BLaER1 treated with 17β-estradiol and CSF1 and Interleukin-3, amounts not matched to agents 10 nM and 100 nM (cell line): ENCODE measurements at regions not wholly inside any gene's neighbourhood (a gene's known extent, or its start where the extent isn't known, plus 50 kb on each side); places are given as distances from the start of the nearest gene placed in this dataset.
"Not testable (repeated sequence)": the region's sequence is repeated elsewhere in the genome, so short reads cannot be mapped to it uniquely, and the experiment has no call there.

Experiments
- H3K27ac ChIP-seq, 11 experiments: shearing (Covaris generic); formaldehyde crosslinking; 2 replicates each; pipeline ENCODE4 v1.8.1; 2022
- H3K27me3 ChIP-seq, 11 experiments: shearing (Covaris generic); formaldehyde crosslinking; 2 replicates each; pipeline ENCODE4 v1.8.1; 2022
- H3K36me3 ChIP-seq, 11 experiments: shearing (Covaris generic); formaldehyde crosslinking; 2 replicates each; pipeline ENCODE4 v1.8.1; 2022
- H3K4me1 ChIP-seq, 10 experiments: shearing (Covaris generic); formaldehyde crosslinking; 2 replicates each; pipeline ENCODE4 v1.8.1; 2022
- H3K4me2 ChIP-seq, 11 experiments: shearing (Covaris generic); formaldehyde crosslinking; 2 replicates each; pipeline ENCODE4 v1.8.1; 2022
- H3K4me3 ChIP-seq, 10 experiments: shearing (Covaris generic); formaldehyde crosslinking; 2 replicates each; pipeline ENCODE4 v1.8.1; 2022
- H3K9ac ChIP-seq, 11 experiments: shearing (Covaris generic); formaldehyde crosslinking; 2 replicates each; pipeline ENCODE4 v1.8.1; 2022
- H3K9me3 ChIP-seq, 11 experiments: shearing (Covaris generic); formaldehyde crosslinking; replicated peaks in 1 of 11; 2 replicates each; pipeline ENCODE4 v1.8.1; 2022
- H4K20me1 ChIP-seq, 11 experiments: shearing (Covaris generic); formaldehyde crosslinking; 2 replicates each; pipeline ENCODE4 v1.8.1; 2022
- Cebpa-rat ChIP-seq, 11 experiments: shearing (Covaris generic); IDR thresholded peaks; 2 replicates each; pipeline ENCODE4 v1.8.1; 2022

DNA sequence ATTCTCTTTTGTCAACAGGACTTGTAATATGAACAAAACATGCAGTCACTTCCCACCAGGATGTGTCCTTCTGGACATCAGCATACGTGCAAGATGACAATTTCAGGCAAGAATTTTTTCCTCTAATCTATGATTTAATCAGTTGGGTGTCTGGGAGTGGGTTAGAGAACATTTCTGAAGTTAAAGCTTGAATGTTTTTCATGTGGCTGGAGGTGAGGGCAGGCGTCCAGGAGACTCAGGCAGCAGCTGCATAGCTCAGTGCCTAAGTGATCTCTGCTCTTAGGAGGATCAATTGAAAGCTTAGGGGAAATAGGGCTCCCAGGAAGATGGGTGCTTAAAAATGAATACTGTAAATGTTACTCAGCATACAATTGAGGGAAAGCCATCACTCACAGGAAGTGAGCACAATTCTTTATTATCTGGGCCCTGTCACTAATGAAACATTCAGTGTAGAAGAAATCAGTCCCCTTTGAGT lies 457.6 kb upstream of the KLF6 start:
- Histone ChIP-seq H4K20me1 (no peaks in the 10 kb centered on the region), H3K27ac (peak overlapping the region in 1 of 11 experiments; percentile 59; a peak in 1 of 22 replicates), H3K27me3 (no peaks in the 10 kb centered on the region), H3K4me2 (peak overlapping the region in 4 of 11 experiments; percentile 22 to 87 (median 58); a peak in 7 of 22 replicates), H3K4me3 (no peak overlapping the region), H3K4me1 (peaks cover 13 to 53% (median 23%) of the 10 kb centered on the region in 10 experiments; a peak in 18 of 20 replicates), H3K36me3 (no peaks in the 10 kb centered on the region), H3K9me3 (peaks cover 0 to 7% (median 0%) of the 10 kb centered on the region in 11 experiments; a peak in 1 of 22 replicates), H3K9ac (no peak overlapping the region)
- no peak for TF ChIP-seq Cebpa-rat (IDR thresholded peaks at IDR 0.05)

DNA sequence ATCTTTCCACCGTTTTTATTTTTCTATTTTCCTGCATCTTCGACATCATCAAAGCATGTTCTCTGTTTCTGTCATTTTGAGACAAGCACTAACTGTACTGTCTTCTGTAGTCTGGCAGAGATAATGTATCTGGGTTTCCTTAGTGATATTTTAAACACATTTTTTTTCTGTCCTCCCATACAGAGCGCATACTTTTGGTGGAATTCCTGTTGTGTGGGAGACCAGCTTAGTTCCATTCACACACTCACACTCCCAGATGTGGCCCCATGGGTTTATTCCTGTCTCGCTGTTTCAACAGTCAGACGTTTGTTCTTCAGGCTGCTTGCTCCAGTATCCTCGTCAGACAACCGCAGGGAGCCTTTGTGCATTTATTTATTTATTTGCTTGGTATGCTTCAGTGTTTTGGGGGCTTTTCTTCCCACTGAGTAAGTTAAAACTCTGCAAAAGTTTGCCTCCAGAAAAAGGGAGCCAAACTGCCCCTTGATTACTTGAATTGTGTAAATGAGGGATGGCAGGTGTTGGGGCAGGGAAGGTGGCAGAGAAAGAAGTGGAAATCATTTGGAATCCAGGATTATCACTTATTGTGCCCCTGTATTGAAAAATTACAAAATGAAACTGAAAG lies 456.8 kb upstream of the KLF6 start:
- no peak overlapping the region for H3K9ac ChIP-seq

DNA sequence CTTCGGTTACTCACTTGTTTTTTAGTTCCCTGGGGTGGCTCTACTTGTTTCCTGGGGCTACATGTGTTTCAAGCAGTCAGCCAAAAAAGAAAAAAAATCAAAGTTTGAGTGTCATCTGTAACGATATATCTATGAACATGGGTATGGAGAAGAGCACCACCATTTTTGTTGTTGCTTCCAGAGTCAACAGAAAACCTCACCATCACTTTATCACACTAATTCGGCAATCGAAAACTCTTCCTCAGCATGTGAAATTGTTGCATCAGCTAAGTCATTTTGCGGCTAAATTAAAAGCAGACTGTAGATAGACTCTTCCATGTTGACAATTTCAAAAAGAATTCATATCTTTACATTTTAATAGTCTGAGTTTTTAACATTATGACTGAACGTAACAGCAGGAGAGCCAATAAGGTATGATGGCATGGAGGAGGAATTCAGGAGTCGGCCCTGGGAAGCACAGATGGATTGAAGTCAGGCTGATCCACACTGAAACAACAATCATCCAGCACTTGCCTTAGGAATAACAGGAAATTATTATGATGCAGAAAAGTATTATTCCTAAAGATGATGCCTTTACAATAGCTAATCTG lies 455.7 kb upstream of the KLF6 start:
- H3K4me1 ChIP-seq = peaks cover 0 to 34% (median 7%) of the 10 kb centered on the region in 10 experiments; a peak in 10 of 20 replicates
- H3K9me3 ChIP-seq = peaks cover 0 to 17% (median 6%) of the 10 kb centered on the region in 11 experiments; a peak in 13 of 22 replicates
- no peaks in the 10 kb centered on the region for H4K20me1 ChIP-seq
- no peak overlapping the region for H3K27ac ChIP-seq
- TF ChIP-seq Cebpa-rat (IDR thresholded peaks at IDR 0.05) = no peak
- H3K4me2 ChIP-seq = no peak overlapping the region
- H3K4me3 ChIP-seq = no peak overlapping the region
- no peaks in the 10 kb centered on the region for H3K27me3 ChIP-seq
- H3K9ac ChIP-seq = no peak overlapping the region
- H3K36me3 ChIP-seq = no peaks in the 10 kb centered on the region

More for the DNA sequence above, 456.8 kb upstream of the KLF6 start:
- no peak for TF ChIP-seq Cebpa-rat (IDR thresholded peaks at IDR 0.05)
- H3K4me2 ChIP-seq = peak overlapping the region in 1 of 11 experiments; percentile 87; a peak in 1 of 22 replicates
- H3K27me3 ChIP-seq = no peaks in the 10 kb centered on the region
- H3K4me3 ChIP-seq = no peak overlapping the region
- H4K20me1 ChIP-seq = no peaks in the 10 kb centered on the region
- peaks cover 7 to 46% (median 16%) of the 10 kb centered on the region in 10 experiments; a peak in 18 of 20 replicates for H3K4me1 ChIP-seq
- H3K27ac ChIP-seq = no peak overlapping the region
- peaks cover 0 to 13% (median 3%) of the 10 kb centered on the region in 11 experiments; a peak in 13 of 22 replicates for H3K9me3 ChIP-seq
- no peaks in the 10 kb centered on the region for H3K36me3 ChIP-seq

DNA sequence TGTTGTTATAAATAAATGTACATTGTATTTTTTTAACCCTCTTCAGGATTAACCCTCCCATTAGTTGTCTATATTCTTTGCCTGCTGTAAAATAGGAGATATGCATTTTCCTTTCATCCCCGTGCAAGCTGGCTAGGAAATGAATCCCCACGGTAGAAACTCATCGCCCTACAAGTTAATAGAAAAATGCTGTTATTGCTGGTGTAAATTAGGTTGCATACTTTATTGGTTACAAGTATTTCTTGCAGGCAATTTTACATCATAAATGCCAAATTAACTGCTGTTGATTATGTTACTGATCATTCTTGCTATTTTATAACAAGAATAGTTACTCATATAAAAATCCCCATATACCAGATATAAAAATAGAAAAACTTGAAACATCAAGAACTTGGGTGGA lies 454.2 kb upstream of the KLF6 start:
- Histone ChIP-seq H3K27ac (no peak overlapping the region), H3K4me2 (no peak overlapping the region), H3K4me1 (peaks cover 0 to 23% (median 6%) of the 10 kb centered on the region in 10 experiments; a peak in 10 of 20 replicates), H3K9me3 (peaks cover 0 to 17% (median 6%) of the 10 kb centered on the region in 11 experiments; a peak in 13 of 22 replicates), H3K4me3 (no peak overlapping the region), H3K36me3 (no peaks in the 10 kb centered on the region), H3K27me3 (no peaks in the 10 kb centered on the region), H4K20me1 (no peaks in the 10 kb centered on the region), H3K9ac (no peak overlapping the region)
- TF ChIP-seq Cebpa-rat (IDR thresholded peaks at IDR 0.05) = no peak

DNA sequence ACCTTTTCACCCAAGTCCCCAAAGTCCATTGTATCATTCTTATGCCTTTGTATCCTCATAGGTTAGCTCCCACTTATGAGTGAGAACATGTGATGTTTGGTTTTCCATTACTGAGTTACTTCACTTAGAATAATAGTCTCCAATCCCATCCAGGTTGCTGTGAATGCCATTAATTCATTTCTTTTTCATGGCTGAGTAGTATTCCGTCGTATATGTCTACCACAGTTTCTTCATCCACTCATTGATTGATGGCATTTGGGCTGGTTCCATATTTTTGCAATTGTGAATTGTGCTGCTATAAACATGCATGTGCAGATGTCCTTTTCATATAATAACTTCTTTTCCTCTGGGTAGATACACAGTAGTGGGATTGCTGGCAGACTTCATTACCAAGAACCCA lies 451.9 kb upstream of the KLF6 start:
- H3K4me3 ChIP-seq, H3K27me3 ChIP-seq: not testable (repeated sequence)

DNA sequence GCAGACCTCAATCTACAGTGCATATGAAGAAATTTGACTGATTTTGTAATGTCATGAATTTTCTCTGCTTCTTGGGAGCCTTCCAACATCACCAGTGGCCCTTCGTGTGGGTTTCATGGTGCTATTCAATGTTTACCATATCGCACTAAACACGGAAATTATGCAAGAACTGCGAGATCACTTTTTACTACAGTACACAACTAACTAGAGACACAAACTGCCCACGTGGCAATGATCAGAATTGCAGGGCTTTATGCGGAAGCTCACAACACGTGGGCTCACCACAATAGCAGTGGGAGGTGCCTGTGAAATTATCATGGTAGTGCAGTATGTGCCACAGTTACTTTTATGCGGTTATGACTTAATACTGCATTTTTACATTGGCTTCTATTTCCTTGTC lies 449.7 kb upstream of the KLF6 start:
- Histone ChIP-seq H3K27me3 (no peaks in the 10 kb centered on the region), H3K36me3 (no peaks in the 10 kb centered on the region)
- TF ChIP-seq Cebpa-rat (IDR thresholded peaks at IDR 0.05) = no peak

More for the DNA sequence above, 451.9 kb upstream of the KLF6 start:
- H3K4me1 ChIP-seq, H3K36me3 ChIP-seq, H3K27ac ChIP-seq, H4K20me1 ChIP-seq, H3K9ac ChIP-seq, H3K4me2 ChIP-seq: not testable (repeated sequence)
- peaks cover 6 to 28% (median 18%) of the 10 kb centered on the region in 11 experiments; a peak in 18 of 22 replicates for H3K9me3 ChIP-seq

DNA sequence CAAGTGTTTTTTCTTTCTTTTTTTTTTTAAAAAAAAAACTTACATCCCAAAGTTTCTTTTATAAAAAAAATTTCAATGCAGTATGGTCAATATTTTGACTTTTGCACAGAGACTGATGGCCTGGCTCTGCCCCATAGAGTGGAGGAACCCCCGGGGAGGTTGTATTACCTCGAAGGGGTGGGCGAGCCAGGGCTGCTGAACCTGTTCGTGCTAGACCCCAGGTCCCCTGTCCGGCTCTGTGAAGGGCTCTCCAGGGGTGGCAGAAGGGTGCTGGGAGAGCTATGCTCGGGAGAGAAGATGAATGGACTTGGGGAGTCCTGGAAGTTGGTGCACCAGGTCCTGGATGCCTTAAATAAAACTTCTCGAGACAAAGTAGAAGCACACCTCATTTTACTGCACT lies 446.4 kb upstream of the KLF6 start:
- Histone ChIP-seq H3K36me3 (no peaks in the 10 kb centered on the region), H3K27me3 (no peaks in the 10 kb centered on the region), H3K4me3 (no peak overlapping the region), H3K27ac (no peak overlapping the region), H3K9me3 (peaks cover 0 to 15% (median 12%) of the 10 kb centered on the region in 11 experiments; a peak in 16 of 22 replicates), H3K4me2 (no peak overlapping the region), H3K9ac (no peak overlapping the region), H3K4me1 (no peaks in the 10 kb centered on the region), H4K20me1 (no peaks in the 10 kb centered on the region)
- TF ChIP-seq Cebpa-rat (IDR thresholded peaks at IDR 0.05) = no peak

More for the DNA sequence above, 449.7 kb upstream of the KLF6 start:
- H3K9ac ChIP-seq = no peak overlapping the region
- peaks cover 6 to 28% (median 18%) of the 10 kb centered on the region in 11 experiments; a peak in 18 of 22 replicates for H3K9me3 ChIP-seq
- H3K4me2 ChIP-seq = no peak overlapping the region
- H4K20me1 ChIP-seq = no peaks in the 10 kb centered on the region
- no peak overlapping the region for H3K4me3 ChIP-seq
- no peak overlapping the region for H3K27ac ChIP-seq
- H3K4me1 ChIP-seq = no peaks in the 10 kb centered on the region

DNA sequence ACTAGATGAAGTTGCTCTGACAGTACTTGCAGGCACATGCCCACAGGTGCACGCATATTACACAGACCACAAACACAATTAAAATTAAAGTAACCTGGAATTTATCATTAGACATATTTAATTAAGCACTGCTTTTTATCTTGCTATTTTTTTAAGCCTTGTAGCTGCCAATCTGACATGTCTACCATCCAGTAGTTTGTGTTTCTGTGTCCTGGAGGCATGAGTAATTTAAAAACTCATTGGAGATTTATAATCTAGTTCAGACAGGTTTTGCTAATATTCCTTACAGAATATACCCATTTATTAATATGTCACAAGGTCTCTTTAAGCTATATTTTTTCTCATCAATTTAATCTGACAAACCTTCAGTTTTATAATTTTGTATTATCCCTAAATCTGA lies 445.0 kb upstream of the KLF6 start:
- Histone ChIP-seq H3K4me1 (no peaks in the 10 kb centered on the region), H3K4me2 (no peak overlapping the region), H3K27ac (no peak overlapping the region), H3K27me3 (no peaks in the 10 kb centered on the region), H3K9me3 (peaks cover 0 to 15% (median 12%) of the 10 kb centered on the region in 11 experiments; a peak in 16 of 22 replicates), H3K4me3 (no peak overlapping the region), H3K9ac (no peak overlapping the region), H3K36me3 (no peaks in the 10 kb centered on the region), H4K20me1 (no peaks in the 10 kb centered on the region)
- TF ChIP-seq Cebpa-rat (IDR thresholded peaks at IDR 0.05) = no peak

DNA sequence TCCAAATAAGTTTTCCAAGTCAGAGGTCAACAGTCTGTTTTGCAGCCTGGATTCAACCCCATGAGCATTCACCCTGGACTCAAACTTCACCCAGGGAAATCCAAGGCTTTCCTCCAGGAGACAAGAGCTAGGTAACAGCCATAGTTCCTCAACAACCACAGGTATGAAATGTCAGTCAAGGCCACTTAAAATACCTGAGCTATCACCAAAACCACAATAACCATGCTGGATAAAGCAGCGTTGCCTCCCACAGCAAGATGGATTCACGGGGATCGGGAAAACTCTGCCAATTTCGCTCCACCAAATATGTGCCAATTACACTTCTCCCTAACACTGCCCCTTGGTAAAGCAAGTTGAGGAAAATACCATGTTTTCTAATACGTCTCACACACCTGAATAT lies 444.1 kb upstream of the KLF6 start:
- Histone ChIP-seq H3K4me2 (no peak overlapping the region), H3K27me3 (no peaks in the 10 kb centered on the region), H3K9ac (no peak overlapping the region), H4K20me1 (no peaks in the 10 kb centered on the region), H3K27ac (no peak overlapping the region), H3K36me3 (no peaks in the 10 kb centered on the region), H3K4me3 (no peak overlapping the region), H3K4me1 (no peaks in the 10 kb centered on the region), H3K9me3 (peaks cover 0 to 15% (median 12%) of the 10 kb centered on the region in 11 experiments; a peak in 17 of 22 replicates)
- no peak for TF ChIP-seq Cebpa-rat (IDR thresholded peaks at IDR 0.05)
